ENCODE measurements at regions not wholly inside any gene's neighbourhood (a gene's known extent, or its start where the extent isn't known, plus 50 kb on each side); places are given as distances from the start of the nearest gene placed in this dataset.

DNA sequence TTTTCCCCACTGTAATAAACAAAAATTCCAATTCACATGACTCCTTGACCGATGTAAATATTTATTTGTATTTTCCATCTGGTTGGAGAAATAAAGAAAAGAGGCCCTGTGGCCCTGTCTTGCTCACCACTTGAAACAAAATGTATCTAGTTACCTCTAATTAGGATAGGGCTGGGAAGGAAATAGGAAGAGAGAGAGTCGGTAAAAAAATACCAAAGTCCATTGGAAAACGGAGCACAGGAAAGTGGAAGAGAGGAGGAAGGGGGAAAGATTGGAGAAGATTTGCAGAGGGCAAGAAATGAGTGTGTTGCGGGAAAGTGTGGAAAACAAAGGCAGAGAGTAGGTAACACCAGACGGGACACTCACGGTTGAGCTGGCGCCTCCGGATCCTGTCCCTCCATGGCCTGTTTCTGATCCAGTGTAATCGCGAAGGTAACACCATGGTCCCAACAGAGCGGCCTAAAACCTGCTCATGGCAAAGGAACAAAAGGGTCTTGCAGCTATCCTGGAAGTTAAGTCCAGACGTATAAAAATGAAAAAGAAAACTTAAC, 105.8 kb upstream of the RIPOR2 start:
- Histone ChIP-seq H2BK15ac (ENCODE audit: low read depth, low read length) (no peak overlapping the region), H4K91ac (ENCODE audit: insufficient read depth, low read depth, low read length) (no peak overlapping the region), H3K9me1 (ENCODE audit: insufficient read depth, low read length) (peaks cover 4% of the 10 kb centered on the region; the same call in 1 of the 2 replicates), H3K36me3 (ENCODE audit: control insufficient read depth, insufficient read depth, low read length) (no peaks in the 10 kb centered on the region), H2BK20ac (ENCODE audit: low read depth, low read length) (no peak overlapping the region), H3K9me3 (ENCODE audit: control insufficient read depth, insufficient read depth, low read length) (no peaks in the 10 kb centered on the region), H3K14ac (replicated peaks; ENCODE audit: low read depth, low read length) (no peak overlapping the region), H2AK5ac (ENCODE audit: low read depth, low read length) (peak overlapping the region; percentile 43), H3K23ac (ENCODE audit: low read depth, low read length) (no peak overlapping the region), H3K18ac (ENCODE audit: low read depth, low read length) (no peak overlapping the region), H4K5ac (ENCODE audit: low read depth, low read length) (no peak overlapping the region), H2BK5ac (ENCODE audit: low read depth, low read length, poor library complexity, severe bottlenecking) (no peak overlapping the region), H3K4me2 (ENCODE audit: low read depth, low read length) (no peak overlapping the region), H3K9ac (ENCODE audit: low read depth, low read length) (no peak overlapping the region), H3K27ac (ENCODE audit: insufficient read depth, low read length) (no peak overlapping the region), H3K56ac (ENCODE audit: extremely low read depth, insufficient read depth, low read length) (no peak overlapping the region), H3K4me3 (ENCODE audit: insufficient read depth, low read depth, low read length) (no peak overlapping the region), H3K27me3 (ENCODE audit: control insufficient read depth, insufficient read depth, low read length) (no peaks in the 10 kb centered on the region), H3K79me1 (ENCODE audit: low read depth in 1 of 2, low read length in 2 of 2) (no peaks in the 10 kb centered on the region), H2AK9ac (replicated peaks; ENCODE audit: low read depth, low read length, poor library complexity) (no peak overlapping the region), H3K4me1 (ENCODE audit: control insufficient read depth, insufficient read depth, low read length) (peaks cover 4% of the 10 kb centered on the region; the same call in 1 of the 2 replicates), H4K8ac (ENCODE audit: low read depth in 2 of 2, low read length in 2 of 2) (no peak overlapping the region; a peak in 1 of 4 replicates), H3K4ac (ENCODE audit: low read depth, low read length) (0 out of 2 replicates have a peak overlapping the region, but pooled peaks have one; percentile 11), H4K20me1 (ENCODE audit: insufficient read depth, low read length) (no peaks in the 10 kb centered on the region), H2AFZ (replicated peaks; ENCODE audit: low read length, poor library complexity) (no peak overlapping the region), H2BK120ac (ENCODE audit: low read depth, low read length) (0 out of 2 replicates have a peak overlapping the region, but pooled peaks have one; percentile 45)
- no TSS peak for BruUV-seq (replicated peaks)
- dilution Hi-C loops (cut with HindIII; ENCODE audit: low sequenced_read_pairs, unreplicated experiment) (no loop called here), intact Hi-C loops (cut with micrococcal nuclease) (no loop called here), in situ Hi-C loops (cut with MboI; ENCODE audit: low sequenced_read_pairs) (no loop called here)
- DNase-seq (no peak), ATAC-seq (ENCODE audit: low read depth) (no peak)
- ChIA-PET POLR2A (ENCODE audit: unreplicated experiment) (no interaction called here), CTCF (no interaction called here)
- TF ChIP-seq CEBPB (IDR thresholded peaks at IDR 0.05; ENCODE audit: low read depth, low read length) (no peak), FOS (IDR thresholded peaks at IDR 0.05; ENCODE audit: low read depth, low read length) (no peak), SMC3 (IDR thresholded peaks at IDR 0.05; ENCODE audit: low read depth, low read length) (no peak), MAFK (IDR thresholded peaks at IDR 0.05; ENCODE audit: low read depth, low read length) (no peak)
- TF ChIP-seq, protein P1, sequence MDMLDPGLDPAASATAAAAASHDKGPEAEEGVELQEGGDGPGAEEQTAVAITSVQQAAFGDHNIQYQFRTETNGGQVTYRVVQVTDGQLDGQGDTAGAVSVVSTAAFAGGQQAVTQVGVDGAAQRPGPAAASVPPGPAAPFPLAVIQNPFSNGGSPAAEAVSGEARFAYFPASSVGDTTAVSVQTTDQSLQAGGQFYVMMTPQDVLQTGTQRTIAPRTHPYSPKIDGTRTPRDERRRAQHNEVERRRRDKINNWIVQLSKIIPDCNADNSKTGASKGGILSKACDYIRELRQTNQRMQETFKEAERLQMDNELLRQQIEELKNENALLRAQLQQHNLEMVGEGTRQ (IDR thresholded peaks at IDR 0.05; ENCODE audit: low read depth, low read length): no peak
- TF ChIP-seq, protein P2, sequence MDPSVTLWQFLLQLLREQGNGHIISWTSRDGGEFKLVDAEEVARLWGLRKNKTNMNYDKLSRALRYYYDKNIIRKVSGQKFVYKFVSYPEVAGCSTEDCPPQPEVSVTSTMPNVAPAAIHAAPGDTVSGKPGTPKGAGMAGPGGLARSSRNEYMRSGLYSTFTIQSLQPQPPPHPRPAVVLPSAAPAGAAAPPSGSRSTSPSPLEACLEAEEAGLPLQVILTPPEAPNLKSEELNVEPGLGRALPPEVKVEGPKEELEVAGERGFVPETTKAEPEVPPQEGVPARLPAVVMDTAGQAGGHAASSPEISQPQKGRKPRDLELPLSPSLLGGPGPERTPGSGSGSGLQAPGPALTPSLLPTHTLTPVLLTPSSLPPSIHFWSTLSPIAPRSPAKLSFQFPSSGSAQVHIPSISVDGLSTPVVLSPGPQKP (IDR thresholded peaks at IDR 0.05; ENCODE audit: borderline replicate concordance, low read depth, low read length): no peak
- WGBS, 2 experiments (ENCODE audit: extremely low coverage in 2 of 2, insufficient read length in 1 of 2): 97% methylated on average over 3 of the region's 12 CpGs; no CpG with 5 or more reads in 1 of the 2 experiments

Data from IMR-90 (cell line).